ENCODE measurements at regions not wholly inside any gene's neighbourhood (a gene's known extent, or its start where the extent isn't known, plus 50 kb on each side); places are given as distances from the start of the nearest gene placed in this dataset.

DNA sequence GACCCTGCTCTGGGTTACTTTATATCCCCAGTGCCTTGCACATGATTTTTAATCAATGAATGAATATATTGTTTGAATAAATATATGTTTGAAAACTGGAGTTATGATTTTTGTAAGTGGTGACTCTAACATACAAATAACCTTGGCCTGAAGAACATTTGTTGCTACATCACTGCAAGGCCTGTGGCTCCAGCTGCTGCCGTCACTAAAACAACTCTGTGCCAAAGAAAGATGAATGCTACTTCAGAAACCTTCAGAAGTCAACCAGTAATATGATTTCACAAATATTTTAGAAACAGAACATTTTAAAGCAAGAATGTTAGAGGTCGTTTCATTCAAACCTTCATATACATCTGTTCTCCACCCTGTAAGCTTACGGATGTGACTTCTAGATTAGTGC lies 60.6 kb upstream of the SEC16B start:
- TF ChIP-seq, protein P1, sequence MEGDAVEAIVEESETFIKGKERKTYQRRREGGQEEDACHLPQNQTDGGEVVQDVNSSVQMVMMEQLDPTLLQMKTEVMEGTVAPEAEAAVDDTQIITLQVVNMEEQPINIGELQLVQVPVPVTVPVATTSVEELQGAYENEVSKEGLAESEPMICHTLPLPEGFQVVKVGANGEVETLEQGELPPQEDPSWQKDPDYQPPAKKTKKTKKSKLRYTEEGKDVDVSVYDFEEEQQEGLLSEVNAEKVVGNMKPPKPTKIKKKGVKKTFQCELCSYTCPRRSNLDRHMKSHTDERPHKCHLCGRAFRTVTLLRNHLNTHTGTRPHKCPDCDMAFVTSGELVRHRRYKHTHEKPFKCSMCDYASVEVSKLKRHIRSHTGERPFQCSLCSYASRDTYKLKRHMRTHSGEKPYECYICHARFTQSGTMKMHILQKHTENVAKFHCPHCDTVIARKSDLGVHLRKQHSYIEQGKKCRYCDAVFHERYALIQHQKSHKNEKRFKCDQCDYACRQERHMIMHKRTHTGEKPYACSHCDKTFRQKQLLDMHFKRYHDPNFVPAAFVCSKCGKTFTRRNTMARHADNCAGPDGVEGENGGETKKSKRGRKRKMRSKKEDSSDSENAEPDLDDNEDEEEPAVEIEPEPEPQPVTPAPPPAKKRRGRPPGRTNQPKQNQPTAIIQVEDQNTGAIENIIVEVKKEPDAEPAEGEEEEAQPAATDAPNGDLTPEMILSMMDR (IDR thresholded peaks at IDR 0.05; ENCODE audit: low read length), result no peak
- TF ChIP-seq EZH2 (IDR thresholded peaks at IDR 0.05; ENCODE audit: borderline replicate concordance, low read length), result no peak
- Histone ChIP-seq H3K9me3 (ENCODE audit: low read length) (no peaks in the 10 kb centered on the region), H3K9me2 (ENCODE audit: low read depth, low read length) (no peaks in the 10 kb centered on the region), H3K4me1 (ENCODE audit: insufficient read depth, low read length, severe bottlenecking) (no peaks in the 10 kb centered on the region), H4K20me1 (ENCODE audit: insufficient read depth, low read length) (no peaks in the 10 kb centered on the region), H3K4me3 (ENCODE audit: low read depth, low read length, poor library complexity, severe bottlenecking) (no peak overlapping the region), H3K79me2 (ENCODE audit: insufficient read depth, low read length) (no peaks in the 10 kb centered on the region), H3K27ac (ENCODE audit: low read depth, low read length, poor library complexity, severe bottlenecking) (no peak overlapping the region), H3K9ac (ENCODE audit: low read length) (no peak overlapping the region), H3K27me3 (ENCODE audit: insufficient read depth, low read length) (no peaks in the 10 kb centered on the region), H3F3A (ENCODE audit: insufficient read depth, low read length) (no peaks in the 10 kb centered on the region), H3K36me3 (ENCODE audit: insufficient read depth, low read length) (no peaks in the 10 kb centered on the region), H2AFZ (ENCODE audit: low read length) (no peak overlapping the region), H3K4me2 (ENCODE audit: low read length) (no peak overlapping the region)

DNA sequence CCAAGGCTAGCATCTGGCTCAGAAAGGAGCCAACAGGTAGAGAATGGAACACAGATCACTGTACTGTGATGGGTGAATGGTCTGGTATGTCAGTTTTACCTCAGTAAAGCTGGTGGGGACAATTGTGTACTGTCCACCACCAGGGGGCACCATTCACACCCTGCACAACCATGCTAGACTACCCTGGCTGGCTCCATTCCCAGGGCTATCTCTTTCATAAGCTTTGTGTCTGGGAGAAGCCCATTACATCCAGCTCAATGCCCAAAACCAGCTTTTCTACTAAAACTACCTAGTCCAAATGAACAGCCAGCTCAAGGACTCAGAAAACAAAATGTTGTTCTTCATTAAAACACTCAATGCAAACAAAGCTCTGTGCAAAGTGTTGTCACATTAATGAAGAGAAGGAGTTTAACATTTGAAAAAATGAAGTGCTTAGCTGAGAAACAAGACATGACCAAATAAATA lies 62.0 kb upstream of the RASAL2 start:
- TF ChIP-seq, protein P1 (IDR thresholded peaks at IDR 0.05; ENCODE audit: low read length), result peak; percentile 81
- TF ChIP-seq EZH2 (IDR thresholded peaks at IDR 0.05; ENCODE audit: borderline replicate concordance, low read length), result no peak
- no peak overlapping the region for H3K9ac ChIP-seq (ENCODE audit: low read length)
- H3K4me2 ChIP-seq (ENCODE audit: low read length), result no peak overlapping the region
- no peak overlapping the region for H2AFZ ChIP-seq (ENCODE audit: low read length)
- H4K20me1 ChIP-seq (ENCODE audit: insufficient read depth, low read length), result no peaks in the 10 kb centered on the region
- no peaks in the 10 kb centered on the region for H3F3A ChIP-seq (ENCODE audit: insufficient read depth, low read length)
- no peak overlapping the region for H3K4me3 ChIP-seq (ENCODE audit: low read depth, low read length, poor library complexity, severe bottlenecking)
- no peak overlapping the region for H3K27ac ChIP-seq (ENCODE audit: low read depth, low read length, poor library complexity, severe bottlenecking)
- H3K4me1 ChIP-seq (ENCODE audit: insufficient read depth, low read length, severe bottlenecking), result no peaks in the 10 kb centered on the region
- H3K9me3 ChIP-seq (ENCODE audit: low read length), result no peaks in the 10 kb centered on the region
- H3K27me3 ChIP-seq (ENCODE audit: insufficient read depth, low read length), result no peaks in the 10 kb centered on the region
- H3K9me2 ChIP-seq (ENCODE audit: low read depth, low read length), result no peaks in the 10 kb centered on the region
- no peaks in the 10 kb centered on the region for H3K36me3 ChIP-seq (ENCODE audit: insufficient read depth, low read length)
- no peaks in the 10 kb centered on the region for H3K79me2 ChIP-seq (ENCODE audit: insufficient read depth, low read length)

DNA sequence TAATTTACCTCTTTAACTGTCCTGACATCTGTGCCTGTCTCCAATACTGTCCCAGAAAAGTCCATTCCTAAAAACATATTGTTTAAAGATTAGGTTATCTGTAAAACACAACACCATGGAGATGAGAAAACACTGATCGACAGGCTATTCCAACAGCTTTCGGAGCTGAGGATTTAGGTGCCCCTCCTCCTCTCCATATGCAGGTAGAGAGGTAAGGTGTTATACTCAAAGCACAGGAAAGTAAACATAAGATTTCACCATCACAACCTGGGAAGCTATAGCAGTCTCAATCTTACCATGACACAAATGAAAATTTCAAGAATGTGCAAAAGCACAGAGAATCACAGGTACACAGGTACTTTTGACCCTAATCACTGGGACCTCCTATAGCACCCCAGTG lies 60.9 kb upstream of the RASAL2 start:
- H3K27me3 ChIP-seq (ENCODE audit: insufficient read depth, low read length), result no peaks in the 10 kb centered on the region
- no peak for TF ChIP-seq EZH2 (IDR thresholded peaks at IDR 0.05; ENCODE audit: borderline replicate concordance, low read length)
- TF ChIP-seq, protein P1 (IDR thresholded peaks at IDR 0.05; ENCODE audit: low read length), result no peak
- H3K4me2 ChIP-seq (ENCODE audit: low read length), result no peak overlapping the region
- no peaks in the 10 kb centered on the region for H3K4me1 ChIP-seq (ENCODE audit: insufficient read depth, low read length, severe bottlenecking)
- H2AFZ ChIP-seq (ENCODE audit: low read length), result no peak overlapping the region
- no peaks in the 10 kb centered on the region for H3K9me2 ChIP-seq (ENCODE audit: low read depth, low read length)
- no peak overlapping the region for H3K27ac ChIP-seq (ENCODE audit: low read depth, low read length, poor library complexity, severe bottlenecking)
- no peaks in the 10 kb centered on the region for H3K9me3 ChIP-seq (ENCODE audit: low read length)
- H3F3A ChIP-seq (ENCODE audit: insufficient read depth, low read length), result no peaks in the 10 kb centered on the region
- no peaks in the 10 kb centered on the region for H3K79me2 ChIP-seq (ENCODE audit: insufficient read depth, low read length)
- no peaks in the 10 kb centered on the region for H3K36me3 ChIP-seq (ENCODE audit: insufficient read depth, low read length)
- H3K9ac ChIP-seq (ENCODE audit: low read length), result no peak overlapping the region
- no peaks in the 10 kb centered on the region for H4K20me1 ChIP-seq (ENCODE audit: insufficient read depth, low read length)
- H3K4me3 ChIP-seq (ENCODE audit: low read depth, low read length, poor library complexity, severe bottlenecking), result no peak overlapping the region

All from OCI-LY1 (cell line).